HCT116 (cell line): ENCODE measurements at regions not wholly inside any gene's neighbourhood (a gene's known extent, or its start where the extent isn't known, plus 50 kb on each side); places are given as distances from the start of the nearest gene placed in this dataset.

Source experiments
- ATAC-seq: fragments of 200-7000 bp; cut with Tn5 transposase; 2 replicates; pipeline ENCODE4 v1.9.1; 2020; ENCODE audit warnings: mild to moderate bottlenecking, moderate library complexity
- BruUV-seq: library from RNA; stranded (reverse); fragments of 400-500 nt; replicated peaks from 2 replicates; lab custom pipeline; 2021; lab: Mats Ljungman, UMichigan
- CTCF ChIA-PET: fragments of 300-600 bp; sonication (Branson Sonifier 250); formaldehyde crosslinking; loops from one replicate; lab custom pipeline; 2021; ENCODE audit warnings: antibody characterized with exemption; lab: Charles Lee
- POLR2A ChIA-PET: fragments of 300-600, 350-600 bp; sonication (Branson Sonifier 250); formaldehyde crosslinking; loops from one replicate; lab custom pipeline; 2021; ENCODE audit warnings: antibody characterized with exemption; lab: Charles Lee
- RAD21 ChIA-PET, 2 experiments: fragments of 300-600 bp; sonication (Branson Sonifier 250); formaldehyde crosslinking; loops; one replicate each; lab custom pipeline; 2023; ENCODE audit warnings: low total read pairs in 2 of 2; ENCODE audit not compliant: uncharacterized antibody in 2 of 2, unreplicated experiment in 2 of 2, low non-redundant PET in 1 of 2; lab: Charles Lee
- DNase-seq: peaks from one replicate; pipeline ENCODE4 v3.0.0-alpha.2; 2010; ENCODE audit warnings: low read depth, low spot score
- H2AFZ ChIP-seq: fragments of 200-600 bp; shearing (Covaris generic), sonication (generic); 2 replicates; pipeline ENCODE4 v1.6.1; 2017; ENCODE audit warnings: low read depth, mixed run types, mixed read lengths, antibody characterized with exemption, low read length; ENCODE audit not compliant: poor library complexity, severe bottlenecking
- H3K27ac ChIP-seq: 2 replicates; pipeline ENCODE4 v1.5.1; 2012; ENCODE audit warnings: low read depth, low read length
- H3K27me3 ChIP-seq: fragments of 200-600 bp; sonication (generic); 2 replicates; pipeline ENCODE4 v1.6.1; 2016; ENCODE audit warnings: mixed run types, low read length, mixed read lengths; ENCODE audit not compliant: insufficient read depth
- H3K36me3 ChIP-seq, 2 experiments: fragments of 200-500 bp in 1 of 2; fragments of 200-600 bp in 1 of 2; sonication (Bioruptor generic) in 1 of 2; sonication (generic) in 1 of 2; 2 replicates each; pipeline versions ENCODE4 v1.5.1 to v1.6.1; 2014 to 2016; ENCODE audit warnings: low read length in 2 of 2, inconsistent platforms in 1 of 2, mixed read lengths in 1 of 2, mixed run types in 1 of 2; ENCODE audit not compliant: insufficient read depth in 2 of 2, control insufficient read depth in 1 of 2
- H3K4me1 ChIP-seq, 2 experiments: fragments of 200-600 bp in 1 of 2; sonication (generic) in 1 of 2; 2 replicates each; pipeline versions ENCODE4 v1.5.1 to v1.6.1; 2012 to 2017; ENCODE audit warnings: low read length in 2 of 2, inconsistent platforms in 1 of 2, mild to moderate bottlenecking in 1 of 2, mixed read lengths in 1 of 2, mixed run types in 1 of 2, moderate library complexity in 1 of 2; ENCODE audit not compliant: insufficient read depth in 2 of 2, control insufficient read depth in 1 of 2
- H3K4me2 ChIP-seq: fragments of 200-600 bp; sonication (generic); 2 replicates; pipeline ENCODE4 v1.6.1; 2017; ENCODE audit warnings: mixed run types, low read length, mixed read lengths
- H3K4me3 ChIP-seq, 2 experiments: fragments of 200-600 bp in 1 of 2; sonication (generic) in 1 of 2; replicated peaks in 1 of 2; 2 replicates each; pipeline ENCODE4 v1.5.1; 2011 to 2016; ENCODE audit warnings: low read length in 2 of 2, control low read depth in 1 of 2, low read depth in 1 of 2, mild to moderate bottlenecking in 1 of 2, mixed read lengths in 1 of 2, mixed run types in 1 of 2
- H3K79me2 ChIP-seq: fragments of 200-600 bp; sonication (generic); 2 replicates; pipeline ENCODE4 v1.6.1; 2017; ENCODE audit warnings: mild to moderate bottlenecking, mixed run types, low read length, moderate library complexity, mixed read lengths; ENCODE audit not compliant: insufficient read depth
- H3K9ac ChIP-seq: fragments of 200-600 bp; sonication (generic); 2 replicates; pipeline ENCODE4 v1.6.1; 2016; ENCODE audit warnings: low read length, mixed read lengths
- H3K9me2 ChIP-seq: fragments of 200-600 bp; sonication (generic), shearing (Covaris generic); 2 replicates; pipeline ENCODE4 v1.6.1; 2017; ENCODE audit warnings: mixed run types, mild to moderate bottlenecking, moderate library complexity; ENCODE audit not compliant: insufficient read depth
- H3K9me3 ChIP-seq, 2 experiments: fragments of 200-500 bp in 1 of 2; fragments of 200-600 bp in 1 of 2; sonication (Bioruptor generic) in 1 of 2; sonication (generic) in 1 of 2; 2 replicates each; pipeline ENCODE4 v1.6.1; 2014 to 2017; ENCODE audit warnings: low read length in 2 of 2, mixed read lengths in 2 of 2, inconsistent platforms in 1 of 2, low read depth in 1 of 2, mild to moderate bottlenecking in 1 of 2, mixed run types in 1 of 2, moderate library complexity in 1 of 2; ENCODE audit not compliant: control insufficient read depth in 1 of 2, insufficient read depth in 1 of 2
- H4K20me1 ChIP-seq: fragments of 200-600 bp; sonication (generic), shearing (Covaris generic); 2 replicates; pipeline ENCODE4 v1.6.1; 2017; ENCODE audit warnings: mixed run types, mild to moderate bottlenecking, moderate library complexity; ENCODE audit not compliant: insufficient read depth
- ATF3 ChIP-seq: IDR thresholded peaks from 2 replicates; pipeline ENCODE4 v1.6.1; 2012
- CBX3 ChIP-seq: IDR thresholded peaks from 2 replicates; pipeline ENCODE4 v1.6.1; 2012; ENCODE audit warnings: low read depth
- CEBPB ChIP-seq: IDR thresholded peaks from 2 replicates; pipeline ENCODE4 v1.6.1; 2012; ENCODE audit warnings: low read depth
- CTCF ChIP-seq, 3 experiments: fragments of 200-600 bp in 1 of 3; sonication (generic) in 1 of 3; IDR thresholded peaks in 2 of 3; conservative IDR thresholded peaks in 1 of 3; 2 replicates each; pipeline ENCODE4 v1.5.1; 2012 to 2017; ENCODE audit warnings: low read depth in 2 of 3, low read length in 2 of 3, antibody characterized with exemption in 1 of 3, borderline replicate concordance in 1 of 3, control low read depth in 1 of 3, mild to moderate bottlenecking in 1 of 3, mixed read lengths in 1 of 3, mixed run types in 1 of 3, moderate library complexity in 1 of 3; ENCODE audit not compliant: insufficient read depth in 1 of 3
- EGR1 ChIP-seq: IDR thresholded peaks from 2 replicates; pipeline ENCODE4 v1.6.1; 2012; ENCODE audit warnings: low read depth
- ELF1 ChIP-seq: IDR thresholded peaks from 2 replicates; pipeline ENCODE4 v1.6.1; 2012; ENCODE audit warnings: low read depth, borderline replicate concordance
- EZH2 ChIP-seq: fragments of 200-600 bp; sonication (generic); IDR thresholded peaks from 2 replicates; pipeline ENCODE4 v1.6.1; 2017; ENCODE audit warnings: antibody characterized with exemption, mixed run types
- EZH2phosphoT487 ChIP-seq: fragments of 200-600 bp; IDR thresholded peaks from 2 replicates; pipeline ENCODE4 v1.6.1; 2018; ENCODE audit warnings: antibody characterized with exemption, borderline replicate concordance
- JUND ChIP-seq: IDR thresholded peaks from 2 replicates; pipeline ENCODE4 v1.6.1; 2012
- POLR2A ChIP-seq: IDR thresholded peaks from 2 replicates; pipeline ENCODE4 v1.7.0; 2011; ENCODE audit warnings: borderline replicate concordance; ENCODE audit not compliant: insufficient read depth, insufficient read length; ENCODE audit errors: extremely low read depth
- POLR2AphosphoS5 ChIP-seq: IDR thresholded peaks from 2 replicates; pipeline ENCODE4 v1.6.1; 2011; ENCODE audit warnings: mild to moderate bottlenecking, low read depth, low read length, moderate library complexity
- SIN3A ChIP-seq: IDR thresholded peaks from 2 replicates; pipeline ENCODE4 v1.6.1; 2012; ENCODE audit warnings: low read depth
- SRF ChIP-seq: IDR thresholded peaks from 2 replicates; pipeline ENCODE4 v1.6.1; 2012; ENCODE audit warnings: low read depth
- TCF7L2 ChIP-seq: IDR thresholded peaks from 2 replicates; pipeline ENCODE4 v1.7.0; 2011; ENCODE audit warnings: borderline replicate concordance, inconsistent platforms; ENCODE audit not compliant: insufficient read depth, insufficient read length; ENCODE audit errors: extremely low read depth
- YY1 ChIP-seq: IDR thresholded peaks from 2 replicates; pipeline ENCODE4 v1.6.1; 2011; ENCODE audit warnings: low read length, low read depth, moderate library complexity, mild to moderate bottlenecking; ENCODE audit not compliant: insufficient replicate concordance; ENCODE audit errors: extremely low read depth
- ZFX ChIP-seq: fragments of 450-650 bp; IDR thresholded peaks from 2 replicates; pipeline ENCODE4 v1.6.1; 2017
- ZNF274 ChIP-seq: fragments of 200-500 bp; sonication (Bioruptor generic); IDR thresholded peaks from 2 replicates; pipeline ENCODE4 v1.6.1; 2014; ENCODE audit warnings: mild to moderate bottlenecking, low read depth, low read length, inconsistent platforms
- intact Hi-C: fragments of 100-400 bp; cut with micrococcal nuclease; formaldehyde crosslinking; loops from 2 replicates; pipeline ENCODE4 v1.10.0; 2022
- TF ChIP-seq, protein P1 (sequence below): IDR thresholded peaks from 2 replicates; pipeline ENCODE4 v1.6.1; 2011; ENCODE audit warnings: mild to moderate bottlenecking, low read length, moderate library complexity; ENCODE audit not compliant: insufficient replicate concordance; ENCODE audit errors: extremely low read depth
- TF ChIP-seq, protein P2 (sequence below): IDR thresholded peaks from 2 replicates; pipeline ENCODE4 v1.6.1; 2012
- TF ChIP-seq, protein P3 (sequence below): IDR thresholded peaks from 2 replicates; pipeline ENCODE4 v1.6.1; 2012; ENCODE audit warnings: low read depth

DNA sequence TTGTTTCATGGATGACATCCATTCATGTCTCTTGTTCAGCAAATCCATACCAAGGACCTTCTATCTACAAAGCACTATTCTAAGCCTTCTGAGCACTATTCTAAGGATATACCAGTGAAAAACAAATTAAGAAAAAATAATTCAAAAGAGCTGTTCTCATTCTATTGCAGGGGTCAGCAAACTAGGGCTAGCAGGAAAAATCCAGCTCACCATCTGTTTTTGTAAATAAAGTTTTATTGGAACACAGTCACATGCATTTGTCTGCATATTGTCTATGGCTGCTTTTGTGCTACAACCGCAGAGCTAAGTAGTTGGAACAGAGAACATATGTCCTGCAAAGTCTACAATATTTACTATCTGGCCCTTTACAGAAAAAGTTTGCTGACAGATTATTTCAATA, 222.7 kb upstream of the DYNLRB2 start:
- Histone ChIP-seq H3K9me2 (no peaks in the 10 kb centered on the region), H3K27me3 (no peaks in the 10 kb centered on the region)
- ChIA-PET POLR2A (no interaction called here), RAD21 (no interaction called here)
- no peak for DNase-seq
- TF ChIP-seq YY1 = no peak
- TF ChIP-seq CEBPB = no peak
- TF ChIP-seq SRF = no peak
- TF ChIP-seq, protein P1, sequence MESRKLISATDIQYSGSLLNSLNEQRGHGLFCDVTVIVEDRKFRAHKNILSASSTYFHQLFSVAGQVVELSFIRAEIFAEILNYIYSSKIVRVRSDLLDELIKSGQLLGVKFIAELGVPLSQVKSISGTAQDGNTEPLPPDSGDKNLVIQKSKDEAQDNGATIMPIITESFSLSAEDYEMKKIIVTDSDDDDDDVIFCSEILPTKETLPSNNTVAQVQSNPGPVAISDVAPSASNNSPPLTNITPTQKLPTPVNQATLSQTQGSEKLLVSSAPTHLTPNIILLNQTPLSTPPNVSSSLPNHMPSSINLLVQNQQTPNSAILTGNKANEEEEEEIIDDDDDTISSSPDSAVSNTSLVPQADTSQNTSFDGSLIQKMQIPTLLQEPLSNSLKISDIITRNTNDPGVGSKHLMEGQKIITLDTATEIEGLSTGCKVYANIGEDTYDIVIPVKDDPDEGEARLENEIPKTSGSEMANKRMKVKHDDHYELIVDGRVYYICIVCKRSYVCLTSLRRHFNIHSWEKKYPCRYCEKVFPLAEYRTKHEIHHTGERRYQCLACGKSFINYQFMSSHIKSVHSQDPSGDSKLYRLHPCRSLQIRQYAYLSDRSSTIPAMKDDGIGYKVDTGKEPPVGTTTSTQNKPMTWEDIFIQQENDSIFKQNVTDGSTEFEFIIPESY = no peak
- no peak for TF ChIP-seq CTCF (IDR thresholded peaks at IDR 0.05 in 2 of 3, conservative IDR thresholded peaks at IDR 0.05 in 1 of 3; ENCODE audit: borderline replicate concordance in 1 of 3, insufficient read depth in 1 of 3, low read depth in 2 of 3, low read length in 2 of 3)
- no peak for TF ChIP-seq EZH2
- no peak for TF ChIP-seq TCF7L2
- TF ChIP-seq ZFX = no peak
- no peak for TF ChIP-seq CBX3
- TF ChIP-seq JUND = no peak
- TF ChIP-seq SIN3A = no peak
- TF ChIP-seq ZNF274 = no peak
- TF ChIP-seq ELF1 = no peak
- no peak for TF ChIP-seq EZH2phosphoT487
- no peak for TF ChIP-seq POLR2AphosphoS5
- no peak for TF ChIP-seq EGR1
- no peak for TF ChIP-seq POLR2A
- TF ChIP-seq ATF3 = no peak
- TF ChIP-seq, protein P2, sequence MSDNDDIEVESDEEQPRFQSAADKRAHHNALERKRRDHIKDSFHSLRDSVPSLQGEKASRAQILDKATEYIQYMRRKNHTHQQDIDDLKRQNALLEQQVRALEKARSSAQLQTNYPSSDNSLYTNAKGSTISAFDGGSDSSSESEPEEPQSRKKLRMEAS = no peak
- TF ChIP-seq, protein P3, sequence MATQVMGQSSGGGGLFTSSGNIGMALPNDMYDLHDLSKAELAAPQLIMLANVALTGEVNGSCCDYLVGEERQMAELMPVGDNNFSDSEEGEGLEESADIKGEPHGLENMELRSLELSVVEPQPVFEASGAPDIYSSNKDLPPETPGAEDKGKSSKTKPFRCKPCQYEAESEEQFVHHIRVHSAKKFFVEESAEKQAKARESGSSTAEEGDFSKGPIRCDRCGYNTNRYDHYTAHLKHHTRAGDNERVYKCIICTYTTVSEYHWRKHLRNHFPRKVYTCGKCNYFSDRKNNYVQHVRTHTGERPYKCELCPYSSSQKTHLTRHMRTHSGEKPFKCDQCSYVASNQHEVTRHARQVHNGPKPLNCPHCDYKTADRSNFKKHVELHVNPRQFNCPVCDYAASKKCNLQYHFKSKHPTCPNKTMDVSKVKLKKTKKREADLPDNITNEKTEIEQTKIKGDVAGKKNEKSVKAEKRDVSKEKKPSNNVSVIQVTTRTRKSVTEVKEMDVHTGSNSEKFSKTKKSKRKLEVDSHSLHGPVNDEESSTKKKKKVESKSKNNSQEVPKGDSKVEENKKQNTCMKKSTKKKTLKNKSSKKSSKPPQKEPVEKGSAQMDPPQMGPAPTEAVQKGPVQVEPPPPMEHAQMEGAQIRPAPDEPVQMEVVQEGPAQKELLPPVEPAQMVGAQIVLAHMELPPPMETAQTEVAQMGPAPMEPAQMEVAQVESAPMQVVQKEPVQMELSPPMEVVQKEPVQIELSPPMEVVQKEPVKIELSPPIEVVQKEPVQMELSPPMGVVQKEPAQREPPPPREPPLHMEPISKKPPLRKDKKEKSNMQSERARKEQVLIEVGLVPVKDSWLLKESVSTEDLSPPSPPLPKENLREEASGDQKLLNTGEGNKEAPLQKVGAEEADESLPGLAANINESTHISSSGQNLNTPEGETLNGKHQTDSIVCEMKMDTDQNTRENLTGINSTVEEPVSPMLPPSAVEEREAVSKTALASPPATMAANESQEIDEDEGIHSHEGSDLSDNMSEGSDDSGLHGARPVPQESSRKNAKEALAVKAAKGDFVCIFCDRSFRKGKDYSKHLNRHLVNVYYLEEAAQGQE = no peak
- TF ChIP-seq, all 23 proteins: peak for 0
- no peaks in the 10 kb centered on the region for H3K36me3 ChIP-seq
- H3K9ac ChIP-seq = no peak overlapping the region
- CTCF ChIA-PET = no interaction called here
- no peak overlapping the region for H3K27ac ChIP-seq
- H4K20me1 ChIP-seq = no peaks in the 10 kb centered on the region
- intact Hi-C loops = no loop called here
- no peak overlapping the region for H3K4me2 ChIP-seq
- BruUV-seq = no TSS peak
- no peak for ATAC-seq
- H3K4me3 ChIP-seq = no peak overlapping the region
- no peaks in the 10 kb centered on the region for H3K4me1 ChIP-seq
- no peak overlapping the region for H2AFZ ChIP-seq
- no peaks in the 10 kb centered on the region for H3K79me2 ChIP-seq
- H3K9me3 ChIP-seq = peaks cover 25 to 48% of the 10 kb centered on the region in 2 experiments; a peak in 2 of 4 replicates
